ENCODE measurements at regions not wholly inside any gene's neighbourhood (a gene's known extent, or its start where the extent isn't known, plus 50 kb on each side); places are given as distances from the start of the nearest gene placed in this dataset.

- H3K9me3 ChIP-seq: no peaks in the 10 kb centered on the region
- H3K27me3 ChIP-seq: no peaks in the 10 kb centered on the region
- no peak for DNase-seq
- intact Hi-C loops (cut with DNase I): no loop called here
- TF ChIP-seq CTCF (IDR thresholded peaks at IDR 0.05): no peak
- H3K36me3 ChIP-seq: no peaks in the 10 kb centered on the region
- H3K9ac ChIP-seq (ENCODE audit: low read depth in 2 of 2, low read length in 2 of 2): no peak overlapping the region
- H3K27ac ChIP-seq: no peak overlapping the region
- H3K4me1 ChIP-seq: no peaks in the 10 kb centered on the region
- no peak overlapping the region for H3K4me3 ChIP-seq
Observed at GRCh38 chr13:64051278-64051677, 2635.6 kb upstream of the PCDH20 start.

GRCh38 chr13:64041296-64041695 is 2625.6 kb upstream of the PCDH20 start:
- Histone ChIP-seq H3K9ac (ENCODE audit: low read depth in 2 of 2, low read length in 2 of 2) (no peak overlapping the region), H3K36me3 (no peaks in the 10 kb centered on the region), H3K27ac (no peak overlapping the region), H3K27me3 (no peaks in the 10 kb centered on the region), H3K4me1 (no peaks in the 10 kb centered on the region), H3K9me3 (no peaks in the 10 kb centered on the region), H3K4me3 (no peak overlapping the region)
- DNase-seq: no peak
- intact Hi-C loops (cut with DNase I): no loop called here
- TF ChIP-seq CTCF (IDR thresholded peaks at IDR 0.05): no peak

- no peak overlapping the region for H3K27ac ChIP-seq
- no peaks in the 10 kb centered on the region for H3K27me3 ChIP-seq
- no peak overlapping the region for H3K4me3 ChIP-seq
- no peaks in the 10 kb centered on the region for H3K4me1 ChIP-seq
- H3K36me3 ChIP-seq: no peaks in the 10 kb centered on the region
- no peak overlapping the region for H3K9ac ChIP-seq (ENCODE audit: low read depth in 2 of 2, low read length in 2 of 2)
- DNase-seq: no peak
- no peaks in the 10 kb centered on the region for H3K9me3 ChIP-seq
- no peak for TF ChIP-seq CTCF (IDR thresholded peaks at IDR 0.05)
- intact Hi-C loops (cut with DNase I): no loop called here
Observed at GRCh38 chr13:64033921-64034320, 2618.3 kb upstream of the PCDH20 start.

- H3K9ac ChIP-seq (ENCODE audit: low read depth in 2 of 2, low read length in 2 of 2): no peak overlapping the region
- H3K36me3 ChIP-seq: no peaks in the 10 kb centered on the region
- no peak for TF ChIP-seq CTCF (IDR thresholded peaks at IDR 0.05)
- H3K27me3 ChIP-seq: no peaks in the 10 kb centered on the region
- H3K4me3 ChIP-seq: no peak overlapping the region
- no peak for DNase-seq
- no peaks in the 10 kb centered on the region for H3K4me1 ChIP-seq
- intact Hi-C loops (cut with DNase I): no loop called here
- no peaks in the 10 kb centered on the region for H3K9me3 ChIP-seq
- H3K27ac ChIP-seq: no peak overlapping the region
Observed at GRCh38 chr13:64029343-64030093, 2613.9 kb upstream of the PCDH20 start.

GRCh38 chr13:64028551-64028950 is 2612.9 kb upstream of the PCDH20 start:
- H3K36me3 ChIP-seq: no peaks in the 10 kb centered on the region
- no peak overlapping the region for H3K4me3 ChIP-seq
- no peaks in the 10 kb centered on the region for H3K4me1 ChIP-seq
- no peak for DNase-seq
- H3K27me3 ChIP-seq: no peaks in the 10 kb centered on the region
- H3K9ac ChIP-seq (ENCODE audit: low read depth in 2 of 2, low read length in 2 of 2): no peak overlapping the region
- TF ChIP-seq CTCF (IDR thresholded peaks at IDR 0.05): no peak
- H3K9me3 ChIP-seq: no peaks in the 10 kb centered on the region
- no peak overlapping the region for H3K27ac ChIP-seq
- intact Hi-C loops (cut with DNase I): no loop called here

Data from colonic mucosa (tissue), 4 donors.